WI38 (cell line): ENCODE measurements at regions not wholly inside any gene's neighbourhood (a gene's known extent, or its start where the extent isn't known, plus 50 kb on each side); places are given as distances from the start of the nearest gene placed in this dataset.

ENCODE experiments used
- H3K4me3 ChIP-seq: 2 replicates; pipeline ENCODE4 v1.5.1; 2011; ENCODE audit warnings: low read depth, mild to moderate bottlenecking, control low read depth, low read length
- TF ChIP-seq, protein P1 (sequence below): IDR thresholded peaks from 2 replicates; pipeline ENCODE4 v1.5.1; 2012; ENCODE audit warnings: low read depth, mild to moderate bottlenecking, control low read depth, low read length

DNA sequence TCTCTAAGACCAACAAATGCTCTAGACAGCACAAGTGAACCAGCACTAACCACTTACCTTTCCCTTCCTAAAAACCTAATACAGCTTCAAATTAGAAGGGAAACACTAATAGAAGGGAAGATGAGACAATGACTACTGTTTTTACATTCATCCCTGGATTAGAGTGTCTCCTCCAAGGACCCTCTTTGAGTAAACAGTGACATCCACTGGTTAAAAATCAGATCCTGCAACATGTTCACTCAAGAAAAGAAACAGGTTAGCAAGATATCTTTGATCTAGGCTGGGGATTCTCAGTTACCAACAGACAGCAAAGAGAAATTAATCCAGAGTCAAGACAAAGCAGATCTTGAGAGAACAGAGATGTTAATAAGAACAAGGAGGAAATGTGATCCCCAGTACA is 177.7 kb upstream of the GHITM start:
- H3K4me3 ChIP-seq = no peak overlapping the region
- TF ChIP-seq, protein P1, sequence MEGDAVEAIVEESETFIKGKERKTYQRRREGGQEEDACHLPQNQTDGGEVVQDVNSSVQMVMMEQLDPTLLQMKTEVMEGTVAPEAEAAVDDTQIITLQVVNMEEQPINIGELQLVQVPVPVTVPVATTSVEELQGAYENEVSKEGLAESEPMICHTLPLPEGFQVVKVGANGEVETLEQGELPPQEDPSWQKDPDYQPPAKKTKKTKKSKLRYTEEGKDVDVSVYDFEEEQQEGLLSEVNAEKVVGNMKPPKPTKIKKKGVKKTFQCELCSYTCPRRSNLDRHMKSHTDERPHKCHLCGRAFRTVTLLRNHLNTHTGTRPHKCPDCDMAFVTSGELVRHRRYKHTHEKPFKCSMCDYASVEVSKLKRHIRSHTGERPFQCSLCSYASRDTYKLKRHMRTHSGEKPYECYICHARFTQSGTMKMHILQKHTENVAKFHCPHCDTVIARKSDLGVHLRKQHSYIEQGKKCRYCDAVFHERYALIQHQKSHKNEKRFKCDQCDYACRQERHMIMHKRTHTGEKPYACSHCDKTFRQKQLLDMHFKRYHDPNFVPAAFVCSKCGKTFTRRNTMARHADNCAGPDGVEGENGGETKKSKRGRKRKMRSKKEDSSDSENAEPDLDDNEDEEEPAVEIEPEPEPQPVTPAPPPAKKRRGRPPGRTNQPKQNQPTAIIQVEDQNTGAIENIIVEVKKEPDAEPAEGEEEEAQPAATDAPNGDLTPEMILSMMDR = no peak

DNA sequence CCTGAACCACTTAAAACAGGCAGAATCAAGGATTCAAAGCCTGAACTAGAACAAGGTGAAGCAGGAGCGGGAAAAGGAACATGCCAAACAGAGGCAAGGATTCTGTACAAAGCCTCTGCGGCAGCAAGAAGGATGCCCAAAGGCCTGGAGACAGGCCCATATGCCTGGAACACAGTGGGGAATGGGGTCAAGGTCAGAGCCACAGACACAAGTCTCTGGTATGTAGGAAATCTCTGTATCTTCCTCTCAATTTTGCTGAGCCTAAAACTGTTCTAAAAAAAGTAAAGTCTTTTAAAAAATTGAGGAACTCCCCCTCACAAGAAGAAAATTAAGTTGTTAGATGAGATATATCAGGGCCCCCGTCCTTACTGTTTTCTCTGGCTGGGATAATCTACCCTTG is 175.9 kb upstream of the GHITM start:
- TF ChIP-seq, protein P1 = no peak
- H3K4me3 ChIP-seq = no peak overlapping the region

DNA sequence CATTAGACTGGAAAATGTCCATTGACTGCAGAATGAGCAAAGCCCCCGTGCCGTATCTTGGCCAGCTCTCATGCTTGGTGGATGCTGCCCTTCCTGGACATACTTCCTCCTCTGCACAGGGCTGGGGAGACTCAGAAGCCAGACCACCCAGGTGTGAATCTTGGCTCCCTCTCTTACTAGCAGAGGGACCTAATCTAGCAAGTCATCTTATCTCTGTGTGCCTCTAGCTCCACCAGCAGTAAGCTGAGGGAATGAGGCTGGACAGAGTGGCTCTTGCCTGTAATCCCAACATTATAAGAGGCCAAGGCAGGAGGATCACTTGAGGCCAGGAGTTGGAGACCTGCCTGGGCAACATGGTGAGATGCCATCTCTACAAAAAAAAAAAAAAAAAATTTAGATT is 173.8 kb upstream of the GHITM start:
- TF ChIP-seq, protein P1 = no peak

DNA sequence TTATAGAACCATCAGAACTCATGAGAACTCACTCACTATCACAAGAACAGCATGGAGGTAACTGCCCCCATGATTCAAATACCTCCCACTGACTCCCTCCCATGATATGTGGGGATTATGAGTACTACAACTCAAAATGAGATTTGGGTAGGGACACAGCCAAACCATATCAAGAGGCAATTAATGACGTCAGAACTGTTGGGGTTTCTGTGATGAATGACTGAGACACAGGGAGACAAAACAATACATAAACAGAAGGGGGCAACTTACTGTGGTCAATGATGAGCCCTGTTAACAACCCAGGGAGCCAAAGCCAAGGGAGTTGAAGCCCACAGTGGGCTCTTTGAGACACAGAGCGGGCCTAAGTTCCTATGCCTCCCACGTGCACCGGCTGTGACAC is 171.3 kb upstream of the GHITM start:
- TF ChIP-seq, protein P1 = no peak
- no peak overlapping the region for H3K4me3 ChIP-seq

More for the DNA sequence above, 173.8 kb upstream of the GHITM start:
- H3K4me3 ChIP-seq = no peak overlapping the region

DNA sequence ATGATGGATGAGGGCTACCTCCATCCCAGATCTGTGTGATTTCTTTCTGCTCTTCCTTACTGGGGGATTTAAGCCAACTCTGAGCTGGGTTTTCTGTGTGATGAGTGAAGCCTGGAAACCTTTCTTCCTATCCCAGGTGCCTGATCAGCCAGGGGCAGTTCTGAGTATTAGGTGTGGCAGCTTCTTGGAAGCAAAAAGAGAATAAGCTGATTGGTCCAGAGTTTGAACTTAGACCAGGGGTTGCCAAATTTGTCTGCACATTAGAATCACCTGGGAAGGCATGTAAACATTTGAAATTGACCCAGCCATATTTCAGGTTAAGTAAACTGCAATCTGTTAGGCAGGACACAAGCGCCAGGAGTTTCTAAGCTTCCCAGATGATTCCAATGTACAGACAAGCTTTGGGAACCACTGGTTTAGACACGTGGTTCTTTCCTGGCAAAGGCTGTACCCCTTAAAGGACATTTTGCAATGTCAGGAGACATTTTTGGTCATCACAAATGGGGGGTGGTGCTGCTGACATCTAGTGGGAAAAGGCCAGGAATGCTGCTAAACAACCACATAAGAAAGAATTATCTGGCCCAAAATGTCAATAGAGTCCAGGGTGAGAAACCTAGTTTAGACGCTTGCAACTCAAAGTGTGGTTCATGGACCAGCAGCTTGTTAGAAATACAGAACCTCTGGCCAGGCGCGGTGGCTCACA is 160.5 kb upstream of the GHITM start:
- TF ChIP-seq, protein P1 = no peak
- H3K4me3 ChIP-seq = no peak overlapping the region

DNA sequence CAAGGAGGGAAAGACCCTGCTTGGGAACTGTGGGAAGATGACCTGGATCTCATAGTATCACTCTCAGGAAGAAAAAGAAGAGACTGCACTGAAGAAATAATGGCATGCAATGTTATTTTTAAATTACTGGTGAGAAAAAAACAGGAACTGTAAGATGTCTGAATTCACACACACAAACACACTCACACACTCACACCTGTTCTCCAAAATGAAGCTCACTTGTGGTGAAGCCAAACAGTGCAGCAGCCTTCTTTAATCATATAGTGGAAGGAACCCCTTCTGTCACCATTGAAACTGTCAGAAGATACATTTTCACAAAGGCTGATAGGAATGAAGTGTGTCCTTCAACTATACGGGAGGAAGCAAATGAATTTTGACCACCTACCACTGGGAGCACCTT is 156.5 kb upstream of the GHITM start:
- H3K4me3 ChIP-seq = no peak overlapping the region
- TF ChIP-seq, protein P1 = no peak

DNA sequence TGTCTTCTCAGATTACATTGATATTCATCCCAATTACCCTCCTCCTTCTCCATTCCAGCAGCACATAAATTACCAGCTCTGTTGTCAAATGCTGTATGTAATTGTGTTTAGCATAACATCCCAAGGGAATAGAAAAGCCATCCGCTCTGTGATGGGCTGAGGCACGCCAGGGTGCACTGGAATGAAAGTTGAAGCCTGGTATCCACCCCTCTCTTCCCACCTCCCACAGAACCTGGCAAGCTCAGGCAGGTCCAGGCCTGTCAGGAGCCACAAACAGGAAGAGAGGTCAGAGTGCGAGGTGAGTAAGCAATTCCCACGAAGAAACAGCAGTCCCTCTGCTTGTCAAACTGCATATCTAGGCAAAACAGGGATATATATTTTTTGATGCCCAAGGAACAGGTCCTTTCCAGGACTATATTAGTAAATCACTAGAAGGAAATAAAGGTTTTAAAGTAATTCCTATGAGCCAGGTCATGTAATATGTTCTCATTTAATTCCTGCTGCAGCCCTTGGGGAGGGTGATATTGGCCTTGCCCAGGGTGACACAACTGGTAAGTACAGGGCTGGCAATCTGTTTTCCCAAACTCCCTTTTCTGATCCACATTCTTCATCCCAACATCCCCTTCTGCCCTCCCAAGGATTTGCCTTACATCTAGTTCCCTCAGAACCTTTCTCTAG is 155.6 kb upstream of the GHITM start:
- no peak overlapping the region for H3K4me3 ChIP-seq
- TF ChIP-seq, protein P1 = no peak
